ENCODE measurements at regions not wholly inside any gene's neighbourhood (a gene's known extent, or its start where the extent isn't known, plus 50 kb on each side); places are given as distances from the start of the nearest gene placed in this dataset.

DNA sequence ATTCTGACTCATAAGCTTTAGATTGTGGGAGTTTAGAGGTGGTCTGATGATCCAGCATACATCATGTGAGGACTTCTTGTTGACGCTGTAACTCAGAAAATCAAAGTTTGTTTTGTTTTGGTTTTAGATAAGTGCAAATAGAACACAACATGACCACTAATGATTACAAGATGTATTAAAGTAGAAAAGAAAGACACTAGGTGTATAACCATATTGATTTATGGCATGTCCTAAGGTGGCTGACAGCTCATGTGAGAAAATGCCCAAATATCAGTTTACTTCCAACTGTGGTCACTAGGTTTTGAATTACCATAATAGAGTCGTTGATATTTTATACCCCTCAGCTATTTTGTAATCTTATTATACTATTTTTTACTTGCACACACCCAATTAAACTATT is 1131.4 kb upstream of the PHF14 start:
- intact Hi-C loops (cut with micrococcal nuclease): no loop called here
- no peaks in the 10 kb centered on the region for H3K36me3 ChIP-seq
- no peaks in the 10 kb centered on the region for H3K9me3 ChIP-seq (replicated peaks)
- DNase-seq: no peak
- H3K4me3 ChIP-seq: no peak overlapping the region
- TF ChIP-seq, protein P1, sequence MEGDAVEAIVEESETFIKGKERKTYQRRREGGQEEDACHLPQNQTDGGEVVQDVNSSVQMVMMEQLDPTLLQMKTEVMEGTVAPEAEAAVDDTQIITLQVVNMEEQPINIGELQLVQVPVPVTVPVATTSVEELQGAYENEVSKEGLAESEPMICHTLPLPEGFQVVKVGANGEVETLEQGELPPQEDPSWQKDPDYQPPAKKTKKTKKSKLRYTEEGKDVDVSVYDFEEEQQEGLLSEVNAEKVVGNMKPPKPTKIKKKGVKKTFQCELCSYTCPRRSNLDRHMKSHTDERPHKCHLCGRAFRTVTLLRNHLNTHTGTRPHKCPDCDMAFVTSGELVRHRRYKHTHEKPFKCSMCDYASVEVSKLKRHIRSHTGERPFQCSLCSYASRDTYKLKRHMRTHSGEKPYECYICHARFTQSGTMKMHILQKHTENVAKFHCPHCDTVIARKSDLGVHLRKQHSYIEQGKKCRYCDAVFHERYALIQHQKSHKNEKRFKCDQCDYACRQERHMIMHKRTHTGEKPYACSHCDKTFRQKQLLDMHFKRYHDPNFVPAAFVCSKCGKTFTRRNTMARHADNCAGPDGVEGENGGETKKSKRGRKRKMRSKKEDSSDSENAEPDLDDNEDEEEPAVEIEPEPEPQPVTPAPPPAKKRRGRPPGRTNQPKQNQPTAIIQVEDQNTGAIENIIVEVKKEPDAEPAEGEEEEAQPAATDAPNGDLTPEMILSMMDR (IDR thresholded peaks at IDR 0.05; ENCODE audit: borderline replicate concordance): no peak
- H3K27ac ChIP-seq (replicated peaks): no peak overlapping the region
- no peaks in the 10 kb centered on the region for H3K27me3 ChIP-seq (ENCODE audit: low read depth)
- H3K4me1 ChIP-seq: no peaks in the 10 kb centered on the region

DNA sequence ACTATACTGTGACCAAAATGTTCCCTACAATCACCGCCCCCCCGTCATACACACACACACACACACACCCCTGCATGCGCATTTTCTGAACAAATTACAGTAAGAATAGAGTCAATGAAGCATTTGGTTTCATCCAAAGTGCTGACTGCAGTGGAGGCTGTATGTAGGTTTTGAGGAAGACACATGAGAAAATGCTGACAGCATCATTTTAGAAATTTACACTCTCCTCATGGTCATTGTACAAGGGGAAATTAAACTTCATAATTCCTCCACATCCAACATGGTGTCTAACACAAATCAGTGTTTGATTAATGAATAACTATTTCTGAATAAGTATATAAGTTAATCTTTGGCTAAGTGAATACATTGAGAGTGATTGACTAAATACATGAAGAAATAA is 1126.8 kb upstream of the PHF14 start:
- H3K4me1 ChIP-seq: no peaks in the 10 kb centered on the region
- no peak for DNase-seq
- H3K9me3 ChIP-seq (replicated peaks): no peaks in the 10 kb centered on the region
- H3K27me3 ChIP-seq (ENCODE audit: low read depth): no peaks in the 10 kb centered on the region
- intact Hi-C loops (cut with micrococcal nuclease): no loop called here
- H3K36me3 ChIP-seq: no peaks in the 10 kb centered on the region
- H3K4me3 ChIP-seq: no peak overlapping the region
- TF ChIP-seq, protein P1 (IDR thresholded peaks at IDR 0.05; ENCODE audit: borderline replicate concordance): no peak
- no peak overlapping the region for H3K27ac ChIP-seq (replicated peaks)

DNA sequence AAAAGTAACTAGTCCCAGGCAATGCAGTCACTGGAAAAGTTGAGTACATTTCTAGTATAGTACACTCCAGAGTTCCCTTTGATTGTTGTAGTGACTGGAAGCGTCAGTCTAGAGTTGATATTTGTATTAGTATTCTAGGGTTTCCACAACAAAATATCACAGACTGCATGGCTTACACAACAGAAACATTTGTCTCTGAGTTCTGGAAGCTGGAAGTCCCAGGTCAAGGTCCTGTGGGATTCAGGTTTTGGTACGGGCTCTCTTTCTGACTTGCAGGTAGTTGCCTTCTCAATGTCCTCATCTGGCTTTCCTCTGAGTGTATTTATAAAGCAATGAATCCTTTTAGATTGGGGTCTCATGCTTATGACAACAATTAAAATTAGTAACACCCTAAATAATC is 1119.1 kb upstream of the PHF14 start:
- H3K36me3 ChIP-seq: no peaks in the 10 kb centered on the region
- H3K9me3 ChIP-seq (replicated peaks): no peaks in the 10 kb centered on the region
- DNase-seq: no peak
- TF ChIP-seq, protein P1 (IDR thresholded peaks at IDR 0.05; ENCODE audit: borderline replicate concordance): no peak
- no peak overlapping the region for H3K4me3 ChIP-seq
- H3K27me3 ChIP-seq (ENCODE audit: low read depth): no peaks in the 10 kb centered on the region
- no peaks in the 10 kb centered on the region for H3K4me1 ChIP-seq
- intact Hi-C loops (cut with micrococcal nuclease): no loop called here
- no peak overlapping the region for H3K27ac ChIP-seq (replicated peaks)

DNA sequence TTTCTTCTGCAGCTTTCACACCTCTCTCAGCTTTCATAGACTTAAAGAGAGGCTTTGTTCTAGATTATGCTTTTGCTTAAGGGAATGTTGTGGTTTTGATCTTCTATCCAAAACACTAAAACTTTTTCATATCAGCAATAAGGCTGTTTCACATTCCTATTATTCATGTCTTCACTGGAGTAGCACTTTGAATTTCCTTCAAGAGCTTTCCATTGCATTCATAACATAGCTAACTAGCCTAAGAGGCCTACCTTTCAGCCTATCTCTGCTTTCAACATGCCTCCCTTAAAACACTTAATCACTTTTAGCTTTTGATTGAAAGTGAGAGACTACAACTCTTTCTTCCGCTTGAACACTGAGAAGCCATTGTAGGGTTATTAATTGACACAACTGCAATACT is 1117.0 kb upstream of the PHF14 start:
- Histone ChIP-seq H3K27ac (replicated peaks) (no peak overlapping the region), H3K4me1 (no peaks in the 10 kb centered on the region), H3K4me3 (no peak overlapping the region), H3K27me3 (ENCODE audit: low read depth) (no peaks in the 10 kb centered on the region), H3K36me3 (no peaks in the 10 kb centered on the region), H3K9me3 (replicated peaks) (no peaks in the 10 kb centered on the region)
- intact Hi-C loops (cut with micrococcal nuclease): no loop called here
- no peak for DNase-seq
- TF ChIP-seq, protein P1 (IDR thresholded peaks at IDR 0.05; ENCODE audit: borderline replicate concordance): no peak

DNA sequence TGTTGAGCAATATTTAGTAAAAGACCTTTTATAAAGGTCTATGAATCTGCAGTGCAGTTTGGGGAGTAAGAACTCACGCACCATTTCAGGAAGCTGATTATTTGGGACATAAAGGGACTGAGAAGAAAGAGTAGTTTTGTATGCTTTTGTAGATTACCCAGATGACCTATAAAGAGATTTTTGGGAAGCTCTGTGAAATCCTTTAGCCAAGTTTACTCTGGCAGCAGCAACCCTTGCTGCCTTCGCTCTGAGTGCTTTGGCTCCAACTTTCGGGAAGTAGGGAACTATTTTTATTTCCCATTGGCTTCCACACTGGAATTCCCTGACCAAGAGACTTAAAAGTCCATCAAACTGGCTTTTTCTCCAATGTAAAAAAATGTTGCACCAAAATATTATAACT is 1110.1 kb upstream of the PHF14 start:
- Histone ChIP-seq H3K9me3 (replicated peaks) (peaks cover 5% of the 10 kb centered on the region), H3K27me3 (ENCODE audit: low read depth) (no peaks in the 10 kb centered on the region), H3K27ac (replicated peaks) (no peak overlapping the region), H3K4me3 (no peak overlapping the region), H3K4me1 (no peaks in the 10 kb centered on the region), H3K36me3 (no peaks in the 10 kb centered on the region)
- TF ChIP-seq, protein P1 (IDR thresholded peaks at IDR 0.05; ENCODE audit: borderline replicate concordance): no peak
- intact Hi-C loops (cut with micrococcal nuclease): no loop called here
- no peak for DNase-seq

DNA sequence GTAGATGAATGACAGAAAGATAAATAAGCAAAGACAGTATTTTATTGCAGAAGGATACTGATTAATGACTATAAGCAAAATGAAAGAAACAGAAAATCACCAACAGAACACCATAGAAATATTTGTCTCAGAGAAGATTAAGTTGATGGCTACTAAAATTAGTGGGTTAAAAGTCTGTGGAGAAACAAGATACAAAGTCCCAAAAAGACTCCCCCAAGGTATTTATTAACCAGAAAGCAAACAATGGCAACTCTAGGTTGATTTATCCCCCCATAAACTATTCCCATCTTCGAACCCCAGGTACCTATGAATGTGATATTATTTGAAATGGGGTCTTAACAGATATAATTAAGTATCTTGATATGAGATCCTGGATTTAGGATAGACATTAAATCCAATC is 1104.5 kb upstream of the PHF14 start:
- intact Hi-C loops (cut with micrococcal nuclease): no loop called here
- no peak overlapping the region for H3K4me3 ChIP-seq
- H3K27me3 ChIP-seq (ENCODE audit: low read depth): no peaks in the 10 kb centered on the region
- no peaks in the 10 kb centered on the region for H3K4me1 ChIP-seq
- TF ChIP-seq, protein P1 (IDR thresholded peaks at IDR 0.05; ENCODE audit: borderline replicate concordance): no peak
- peaks cover 5% of the 10 kb centered on the region for H3K9me3 ChIP-seq (replicated peaks)
- no peak for DNase-seq
- H3K36me3 ChIP-seq: no peaks in the 10 kb centered on the region
- no peak overlapping the region for H3K27ac ChIP-seq (replicated peaks)

Data from left ventricle myocardium inferior (tissue), 1 donor.